HepG2 (cell line): ENCODE measurements at regions not wholly inside any gene's neighbourhood (a gene's known extent, or its start where the extent isn't known, plus 50 kb on each side); places are given as distances from the start of the nearest gene placed in this dataset.

Experiments
- BORCS8-MEF2B ChIP-seq: sonication (generic); formaldehyde crosslinking; IDR thresholded peaks from 2 replicates; pipeline ENCODE4 v1.8.0; 2022; ENCODE audit warnings: mild to moderate bottlenecking, missing genetic modification reagents
- CBX1 ChIP-seq: IDR thresholded peaks from one replicate; pipeline ENCODE4 v1.6.1; 2016; ENCODE audit warnings: antibody characterized with exemption, low read depth
- GFI1 ChIP-seq: sonication (generic); formaldehyde crosslinking; IDR thresholded peaks from 2 replicates; pipeline ENCODE4 v1.5.0; 2020; ENCODE audit warnings: missing genetic modification reagents, mild to moderate bottlenecking, borderline replicate concordance
- HCFC1 ChIP-seq: fragments of 150-350 bp; IDR thresholded peaks from 2 replicates; pipeline ENCODE4 v1.6.1; 2014; ENCODE audit warnings: low read depth, low read length
- JUND ChIP-seq: sonication (generic); formaldehyde crosslinking; IDR thresholded peaks from 2 replicates; pipeline ENCODE4 v1.8.0; 2022; ENCODE audit warnings: mild to moderate bottlenecking, missing genetic modification reagents
- KAT8 ChIP-seq: IDR thresholded peaks from 2 replicates; pipeline ENCODE4 v1.6.1; 2016; ENCODE audit warnings: missing genetic modification reagents, missing compliant biosample characterization
- KLF11 ChIP-seq: IDR thresholded peaks from 2 replicates; pipeline ENCODE4 v1.6.1; 2016; ENCODE audit warnings: missing compliant biosample characterization
- MED13 ChIP-seq: sonication (generic); formaldehyde crosslinking; IDR thresholded peaks from 2 replicates; pipeline ENCODE4 v1.5.0; 2020; ENCODE audit warnings: missing genetic modification reagents
- NCOR1 ChIP-seq: fragments of 200-600 bp; sonication (generic); IDR thresholded peaks from 2 replicates; pipeline ENCODE4 v1.7.0; 2017; ENCODE audit warnings: antibody characterized with exemption, low read length, borderline replicate concordance
- PPARG ChIP-seq: conservative IDR thresholded peaks from 2 replicates; pipeline ENCODE4 v1.6.1; 2016; ENCODE audit warnings: missing biosample characterization, missing genetic modification reagents
- SP5 ChIP-seq: IDR thresholded peaks from 2 replicates; pipeline ENCODE4 v1.6.1; 2016; ENCODE audit warnings: low read depth, borderline replicate concordance
- TBX3 ChIP-seq: fragments of 450-650 bp; IDR thresholded peaks from 2 replicates; pipeline ENCODE4 v1.6.1; 2017; ENCODE audit warnings: antibody characterized with exemption, mild to moderate bottlenecking, inconsistent platforms, borderline replicate concordance
- ZBTB34 ChIP-seq: sonication (generic); formaldehyde crosslinking; IDR thresholded peaks from 2 replicates; pipeline ENCODE4 v1.8.0; 2022; ENCODE audit warnings: mild to moderate bottlenecking, missing genetic modification reagents
- ZFP62 ChIP-seq: sonication (generic); formaldehyde crosslinking; IDR thresholded peaks from 2 replicates; pipeline ENCODE4 v1.4.0; 2020; ENCODE audit warnings: missing genetic modification reagents
- ZNF33A ChIP-seq: sonication (generic); formaldehyde crosslinking; IDR thresholded peaks from 2 replicates; pipeline ENCODE4 v1.5.1; 2020; ENCODE audit warnings: missing genetic modification reagents, mild to moderate bottlenecking, moderate library complexity, borderline replicate concordance
- ZNF33B ChIP-seq: sonication (generic); formaldehyde crosslinking; IDR thresholded peaks from 2 replicates; pipeline ENCODE4 v1.5.1; 2020; ENCODE audit warnings: mild to moderate bottlenecking, missing genetic modification reagents
- ZNF367 ChIP-seq: sonication (generic); formaldehyde crosslinking; IDR thresholded peaks from 2 replicates; pipeline ENCODE4 v1.4.0; 2020; ENCODE audit warnings: missing genetic modification reagents, borderline replicate concordance
- ZNF430 ChIP-seq: sonication (generic); formaldehyde crosslinking; IDR thresholded peaks from 2 replicates; pipeline ENCODE4 v1.9.0; 2021; ENCODE audit warnings: mild to moderate bottlenecking, missing genetic modification reagents
- ZNF441 ChIP-seq: sonication (generic); formaldehyde crosslinking; IDR thresholded peaks from 2 replicates; pipeline ENCODE4 v1.7.0; 2021; ENCODE audit warnings: missing genetic modification reagents, borderline replicate concordance
- ZNF605 ChIP-seq: sonication (generic); formaldehyde crosslinking; IDR thresholded peaks from 2 replicates; pipeline ENCODE4 v1.8.0; 2022; ENCODE audit warnings: mild to moderate bottlenecking, missing genetic modification reagents
- ZNF619 ChIP-seq: sonication (generic); formaldehyde crosslinking; IDR thresholded peaks from 2 replicates; pipeline ENCODE4 v1.4.0; 2020; ENCODE audit warnings: mild to moderate bottlenecking, missing genetic modification reagents
- ZNF710 ChIP-seq: sonication (generic); formaldehyde crosslinking; IDR thresholded peaks from 2 replicates; pipeline ENCODE4 v1.5.0; 2020; ENCODE audit warnings: mild to moderate bottlenecking, missing genetic modification reagents, borderline replicate concordance
- TF ChIP-seq, protein P1 (sequence below): IDR thresholded peaks from 2 replicates; pipeline ENCODE4 v1.6.1; 2016; ENCODE audit warnings: mild to moderate bottlenecking
- TF ChIP-seq, protein P2 (sequence below): IDR thresholded peaks from 2 replicates; pipeline ENCODE4 v1.6.1; 2016; ENCODE audit warnings: low read depth, borderline replicate concordance

GRCh38 chr6:1044040-1044836 is 267.7 kb upstream of the FOXQ1 start (continued):
- TF ChIP-seq SP5 (CRISPR knock-in tag) (peak; percentile 53; the same call in 1 of the 2 replicates), KAT8 (CRISPR knock-in tag) (peak; percentile 40; the same call in 1 of the 2 replicates), TBX3 (no peak), MED13 (CRISPR knock-in tag) (peak; percentile 34; the same call in 1 of the 2 replicates), ZBTB34 (CRISPR knock-in tag) (peak; percentile 76), ZNF619 (CRISPR knock-in tag) (no peak), ZNF605 (peak; percentile 85), ZNF33B (0 out of 2 replicates have a peak, but pooled peaks have one; percentile 73), KLF11 (CRISPR knock-in tag) (0 out of 2 replicates have a peak, but pooled peaks have one; percentile 52), ZNF710 (no peak; the same call in 1 of the 2 replicates), GFI1 (CRISPR knock-in tag) (no peak), CBX1 (peak; percentile 51), ZFP62 (CRISPR knock-in tag) (no peak), PPARG (CRISPR knock-in tag) (peak; percentile 23), HCFC1 (no peak), ZNF430 (0 out of 2 replicates have a peak, but pooled peaks have one; percentile 52), ZNF33A (CRISPR knock-in tag) (no peak), JUND (CRISPR knock-in tag) (no peak), ZNF441 (0 out of 2 replicates have a peak, but pooled peaks have one; percentile 12), NCOR1 (0 out of 2 replicates have a peak, but pooled peaks have one; percentile 39), BORCS8-MEF2B (peak; percentile 46; the same call in 1 of the 2 replicates), ZNF367 (no peak)
- TF ChIP-seq, protein P1, sequence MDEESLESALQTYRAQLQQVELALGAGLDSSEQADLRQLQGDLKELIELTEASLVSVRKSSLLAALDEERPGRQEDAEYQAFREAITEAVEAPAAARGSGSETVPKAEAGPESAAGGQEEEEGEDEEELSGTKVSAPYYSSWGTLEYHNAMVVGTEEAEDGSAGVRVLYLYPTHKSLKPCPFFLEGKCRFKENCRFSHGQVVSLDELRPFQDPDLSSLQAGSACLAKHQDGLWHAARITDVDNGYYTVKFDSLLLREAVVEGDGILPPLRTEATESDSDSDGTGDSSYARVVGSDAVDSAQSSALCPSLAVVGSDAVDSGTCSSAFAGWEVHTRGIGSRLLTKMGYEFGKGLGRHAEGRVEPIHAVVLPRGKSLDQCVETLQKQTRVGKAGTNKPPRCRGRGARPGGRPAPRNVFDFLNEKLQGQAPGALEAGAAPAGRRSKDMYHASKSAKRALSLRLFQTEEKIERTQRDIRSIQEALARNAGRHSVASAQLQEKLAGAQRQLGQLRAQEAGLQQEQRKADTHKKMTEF: peak; percentile 65
- TF ChIP-seq, protein P2, sequence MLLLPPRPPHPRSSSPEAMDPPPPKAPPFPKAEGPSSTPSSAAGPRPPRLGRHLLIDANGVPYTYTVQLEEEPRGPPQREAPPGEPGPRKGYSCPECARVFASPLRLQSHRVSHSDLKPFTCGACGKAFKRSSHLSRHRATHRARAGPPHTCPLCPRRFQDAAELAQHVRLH: 0 out of 2 replicates have a peak, but pooled peaks have one; percentile 40
